HG03439 (cell line): ENCODE measurements at regions not wholly inside any gene's neighbourhood (a gene's known extent, or its start where the extent isn't known, plus 50 kb on each side); places are given as distances from the start of the nearest gene placed in this dataset.
A peak's percentile ranks its signal among the peaks of the same experiment; 100 is the strongest.
"Not testable (repeated sequence)": the region's sequence is repeated elsewhere in the genome, so short reads cannot be mapped to it uniquely, and the experiment has no call there.

Experiments used
- ATAC-seq: cut with Tn5 transposase; IDR thresholded peaks from one replicate; pipeline ENCODE4 v1.9.1; 2021; ENCODE audit warnings: mild to moderate bottlenecking, moderate library complexity; ENCODE audit not compliant: unreplicated experiment

GRCh38 chr12:75742048-75742447 is 230.6 kb upstream of the KRR1 start:
- ATAC-seq = no peak

- no peak for ATAC-seq
Measured at GRCh38 chr12:75739912-75740311, 228.5 kb upstream of the KRR1 start.

- ATAC-seq = not testable (repeated sequence)
Measured at GRCh38 chr12:75739098-75739497, 227.7 kb upstream of the KRR1 start.

- ATAC-seq = peak; percentile 98
Measured at GRCh38 chr12:75738486-75738885, 227.1 kb upstream of the KRR1 start.

GRCh38 chr12:75735853-75736252 is 224.4 kb upstream of the KRR1 start:
- ATAC-seq = no peak

GRCh38 chr12:75728826-75729225 is 217.4 kb upstream of the KRR1 start:
- ATAC-seq = no peak

GRCh38 chr12:75727577-75727976 is 216.2 kb upstream of the KRR1 start:
- no peak for ATAC-seq

GRCh38 chr12:75725521-75726111 is 214.2 kb upstream of the KRR1 start:
- no peak for ATAC-seq

GRCh38 chr12:75724928-75725312 is 213.5 kb upstream of the KRR1 start:
- ATAC-seq = no peak

GRCh38 chr12:75724307-75724927 is 213.0 kb upstream of the KRR1 start:
- ATAC-seq = no peak

- peak; percentile 73 for ATAC-seq
Measured at GRCh38 chr12:75722714-75723200, 211.3 kb upstream of the KRR1 start.

GRCh38 chr12:75721796-75722195 is 210.4 kb upstream of the KRR1 start:
- ATAC-seq = no peak

- no peak for ATAC-seq
Measured at GRCh38 chr12:75720812-75721641, 209.6 kb upstream of the KRR1 start.

GRCh38 chr12:75717902-75718301 is 206.5 kb upstream of the KRR1 start:
- no peak for ATAC-seq

- no peak for ATAC-seq
Measured at GRCh38 chr12:75716291-75717025, 205.0 kb upstream of the KRR1 start.

GRCh38 chr12:75715682-75716081 is 204.3 kb upstream of the KRR1 start:
- ATAC-seq = no peak

- no peak for ATAC-seq
Measured at GRCh38 chr12:75715323-75715644, 203.9 kb upstream of the KRR1 start.

- ATAC-seq = no peak
Measured at GRCh38 chr12:75714462-75715322, 203.3 kb upstream of the KRR1 start.

GRCh38 chr12:75713434-75713833 is 202.0 kb upstream of the KRR1 start:
- ATAC-seq = no peak

- ATAC-seq = no peak
Measured at GRCh38 chr12:75712223-75712622, 200.8 kb upstream of the KRR1 start.
